Pancreas (tissue), 10 donors: ENCODE measurements at regions not wholly inside any gene's neighbourhood (a gene's known extent, or its start where the extent isn't known, plus 50 kb on each side); places are given as distances from the start of the nearest gene placed in this dataset.
"Not testable (repeated sequence)": the region's sequence is repeated elsewhere in the genome, so short reads cannot be mapped to it uniquely, and the experiment has no call there.

Experiments
- ATAC-seq, 4 donors: fragments of 200-7000 bp; cut with Tn5 transposase; one replicate each; pipeline versions ENCODE4 v1.8.0 to v1.9.1; 2020; ENCODE audit warnings: mild to moderate bottlenecking in 4 of 4, moderate library complexity in 4 of 4
- DNase-seq, 6 donors: peaks; one replicate each; pipeline ENCODE4 v3.0.0-alpha.2; 2020
- FAIRE-seq: peaks from 2 replicates; lab custom pipeline; 2012; peaks lifted over from hg19 to GRCh38; lab: Jason Lieb, UNC
- H3K27ac ChIP-seq, 4 donors: fragments of 200-600 bp; sonication (generic); 1 replicate in 3 of 4; 2 replicates in 1 of 4; pipeline versions ENCODE4 v1.5.0 to v1.8.0; 2020
- H3K27me3 ChIP-seq, 4 donors: fragments of 200-600 bp; one replicate each; pipeline ENCODE4 v1.8.0; 2021
- H3K36me3 ChIP-seq, 3 donors: fragments of 200-600 bp; sonication (generic) in 1 of 3; one replicate each; pipeline versions ENCODE4 v1.5.0 to v1.8.0; 2020 to 2021
- H3K4me1 ChIP-seq, 3 donors: fragments of 200-600 bp; one replicate each; pipeline ENCODE4 v1.8.0; 2021
- H3K4me3 ChIP-seq, 4 donors: fragments of 200-600 bp; sonication (generic) in 2 of 4; one replicate each; pipeline versions ENCODE4 v1.5.0 to v1.8.0; 2020 to 2021
- H3K9me3 ChIP-seq, 4 donors: fragments of 200-600 bp; one replicate each; pipeline ENCODE4 v1.8.0; 2021
- WGBS, 2 donors: extraction: QIAGEN DNeasy Blood & Tissue Kit; methylation state at CpG; one replicate each; pipeline ENCODE4 v1.1.7; 2013; 5-methylcytosine and 5-hydroxymethylcytosine counted together
- intact Hi-C, 3 donors: fragments of 100-400 bp; cut with DNase I; formaldehyde crosslinking; loops; one replicate each; pipeline versions ENCODE4 v1.11.1 to v1.14.2; 2022
- TF ChIP-seq, protein P1 (sequence below), 4 donors: fragments of 200-600 bp; sonication (generic) in 3 of 4; IDR thresholded peaks; one replicate each; pipeline versions ENCODE4 v1.5.0 to v1.8.0; 2021; ENCODE audit warnings: antibody characterized with exemption in 4 of 4
- donor health status: healthy with polysubstance abuse.
- donor health status: DM: no; HTN: no; CAD: no; lungs with moderate emphysema.
- donor health status: DM: no; HTN: no; CAD: no.
- donor health status: control.
- donor health status: control.
- donor health status: Bipolar disorder and iron deficiency.
- donor health status: DM: yes; HTN: yes; CAD: no.
- donor health status: DM: no; HTN: no; CAD: no.
- donor health status: DM: no; HTN: no; CAD: no.
- donor health status: DM: yes; HTN: yes; CAD: no.

DNA sequence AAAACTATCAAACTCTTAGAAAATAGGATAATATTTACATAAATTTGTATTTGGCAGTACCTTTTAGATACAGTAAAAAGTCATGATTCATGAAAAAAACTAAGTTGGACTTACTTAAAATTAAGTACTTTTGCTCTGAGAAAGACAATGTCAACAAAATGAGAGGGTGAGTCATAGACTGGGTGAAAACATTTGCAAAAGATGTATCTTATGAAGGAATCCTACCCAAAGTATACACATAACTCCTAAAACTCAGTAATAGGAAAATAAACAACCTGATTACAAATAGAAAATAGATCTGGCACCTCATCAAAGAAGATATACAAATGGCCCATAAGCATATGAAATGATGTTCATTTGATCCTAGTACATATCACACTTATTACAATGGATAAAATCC is 1154.6 kb downstream of the JRKL start:
- no peak for ATAC-seq
- no peak for FAIRE-seq
- H3K36me3 ChIP-seq = no peaks in the 10 kb centered on the region
- intact Hi-C loops = no loop called here
- H3K27me3 ChIP-seq = no peaks in the 10 kb centered on the region
- no peaks in the 10 kb centered on the region for H3K4me1 ChIP-seq
- H3K9me3 ChIP-seq = no peaks in the 10 kb centered on the region
- TF ChIP-seq, protein P1, sequence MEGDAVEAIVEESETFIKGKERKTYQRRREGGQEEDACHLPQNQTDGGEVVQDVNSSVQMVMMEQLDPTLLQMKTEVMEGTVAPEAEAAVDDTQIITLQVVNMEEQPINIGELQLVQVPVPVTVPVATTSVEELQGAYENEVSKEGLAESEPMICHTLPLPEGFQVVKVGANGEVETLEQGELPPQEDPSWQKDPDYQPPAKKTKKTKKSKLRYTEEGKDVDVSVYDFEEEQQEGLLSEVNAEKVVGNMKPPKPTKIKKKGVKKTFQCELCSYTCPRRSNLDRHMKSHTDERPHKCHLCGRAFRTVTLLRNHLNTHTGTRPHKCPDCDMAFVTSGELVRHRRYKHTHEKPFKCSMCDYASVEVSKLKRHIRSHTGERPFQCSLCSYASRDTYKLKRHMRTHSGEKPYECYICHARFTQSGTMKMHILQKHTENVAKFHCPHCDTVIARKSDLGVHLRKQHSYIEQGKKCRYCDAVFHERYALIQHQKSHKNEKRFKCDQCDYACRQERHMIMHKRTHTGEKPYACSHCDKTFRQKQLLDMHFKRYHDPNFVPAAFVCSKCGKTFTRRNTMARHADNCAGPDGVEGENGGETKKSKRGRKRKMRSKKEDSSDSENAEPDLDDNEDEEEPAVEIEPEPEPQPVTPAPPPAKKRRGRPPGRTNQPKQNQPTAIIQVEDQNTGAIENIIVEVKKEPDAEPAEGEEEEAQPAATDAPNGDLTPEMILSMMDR (IDR thresholded peaks at IDR 0.05) = no peak
- H3K4me3 ChIP-seq = no peak overlapping the region
- DNase-seq = no peak
- H3K27ac ChIP-seq = no peak overlapping the region

DNA sequence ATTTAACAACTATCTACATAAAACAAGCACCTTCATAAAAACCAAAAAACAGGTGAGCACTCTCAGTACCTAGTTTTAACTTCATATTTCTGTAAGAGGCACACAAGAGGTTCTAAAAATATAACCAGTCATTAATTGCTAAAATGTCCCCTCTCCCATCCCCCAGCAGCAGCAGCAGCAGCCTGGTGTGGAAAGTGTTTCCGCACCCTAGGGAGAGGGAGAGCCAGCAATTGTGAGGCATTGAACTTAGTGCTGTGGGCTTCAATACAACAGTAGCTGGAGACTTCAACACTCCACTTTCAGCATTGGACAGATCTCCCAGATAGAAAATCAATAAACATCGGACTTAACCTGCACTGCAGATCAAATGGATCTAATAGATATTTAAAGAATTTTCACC is 1158.5 kb downstream of the JRKL start:
- Histone ChIP-seq H3K27ac (no peak overlapping the region), H3K4me1 (no peaks in the 10 kb centered on the region), H3K36me3 (no peaks in the 10 kb centered on the region), H3K4me3 (no peak overlapping the region), H3K27me3 (no peaks in the 10 kb centered on the region), H3K9me3 (no peaks in the 10 kb centered on the region)
- FAIRE-seq = no peak
- no peak for DNase-seq
- intact Hi-C loops = no loop called here
- 40 to 46% methylated on average over 2 of the region's 2 CpGs for WGBS, 2 donors
- TF ChIP-seq, protein P1 (IDR thresholded peaks at IDR 0.05) = no peak
- no peak for ATAC-seq

DNA sequence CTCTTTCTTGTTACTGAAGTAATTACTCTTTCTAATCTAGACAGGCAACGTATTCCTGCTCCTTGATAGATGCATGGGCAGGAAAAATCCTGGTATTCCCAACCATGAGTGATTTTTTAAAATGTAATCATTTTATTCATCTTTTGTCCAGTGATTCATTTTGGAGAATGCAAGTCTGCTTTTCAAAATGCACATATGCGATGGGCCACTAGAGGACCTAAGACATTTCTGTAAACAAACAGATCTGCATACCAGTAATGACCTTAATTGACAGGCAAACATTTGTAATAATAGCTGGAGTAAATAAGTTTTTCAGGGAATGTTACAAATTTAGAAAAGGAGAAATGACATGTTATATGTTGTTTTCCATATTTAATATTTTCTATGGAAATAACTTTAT is 1167.6 kb downstream of the JRKL start:
- H3K27ac ChIP-seq = no peak overlapping the region
- H3K9me3 ChIP-seq = no peaks in the 10 kb centered on the region
- TF ChIP-seq, protein P1 (IDR thresholded peaks at IDR 0.05) = no peak
- no peaks in the 10 kb centered on the region for H3K27me3 ChIP-seq
- no peaks in the 10 kb centered on the region for H3K36me3 ChIP-seq
- FAIRE-seq (no peak), DNase-seq (no peak), ATAC-seq (no peak)
- H3K4me1 ChIP-seq = no peaks in the 10 kb centered on the region
- no peak overlapping the region for H3K4me3 ChIP-seq
- intact Hi-C loops = no loop called here
- WGBS, 2 donors = 27 to 50% methylated on average over 2 of the region's 2 CpGs

DNA sequence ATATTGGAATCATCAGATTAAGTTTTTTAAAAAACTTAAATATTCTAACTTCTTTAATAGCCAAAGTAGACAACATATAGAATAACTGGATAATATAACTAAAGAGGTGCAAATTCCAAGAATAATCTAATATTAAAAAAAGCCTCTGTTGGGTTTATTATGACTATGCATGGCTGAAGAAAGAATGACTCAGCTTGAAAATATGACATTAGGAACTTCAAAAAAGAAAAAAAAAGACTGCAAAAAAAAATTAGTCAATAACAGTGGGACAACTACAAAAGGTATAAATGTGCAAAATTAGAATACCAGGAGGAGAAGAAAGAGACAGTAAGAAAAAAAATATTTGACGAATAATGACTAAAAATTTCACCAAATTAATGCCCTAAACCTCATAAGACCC is 1178.0 kb downstream of the JRKL start:
- WGBS, 2 donors = 73 to 85% methylated on average over 1 of the region's 1 CpG
- Histone ChIP-seq H3K9me3 (no peaks in the 10 kb centered on the region), H3K27ac (no peak overlapping the region), H3K36me3 (no peaks in the 10 kb centered on the region), H3K27me3 (no peaks in the 10 kb centered on the region), H3K4me1 (no peaks in the 10 kb centered on the region), H3K4me3 (no peak overlapping the region)
- no peak for DNase-seq
- TF ChIP-seq, protein P1 (IDR thresholded peaks at IDR 0.05) = no peak
- intact Hi-C loops = no loop called here
- no peak for ATAC-seq
- FAIRE-seq = no peak

DNA sequence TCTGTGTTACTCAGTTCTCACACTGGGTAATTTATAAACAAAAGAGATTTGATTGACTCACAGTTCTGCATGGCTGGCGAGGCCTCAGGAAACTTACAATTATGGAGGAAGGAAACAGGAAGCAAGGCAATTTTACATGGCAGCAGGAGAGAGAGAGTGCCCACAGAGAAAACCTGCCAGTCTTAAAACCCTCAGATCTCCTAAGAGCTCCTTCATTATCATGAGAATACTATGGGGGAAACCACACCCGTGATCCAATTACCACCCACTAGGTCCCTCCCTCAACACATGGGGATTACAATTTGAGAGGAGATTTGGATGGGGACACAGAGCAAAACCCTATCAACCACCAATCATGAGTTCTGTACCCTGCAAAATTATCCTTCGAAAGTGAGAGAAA is 1180.8 kb downstream of the JRKL start:
- no peak for ATAC-seq
- FAIRE-seq = no peak
- intact Hi-C loops = no loop called here
- 43 to 49% methylated on average over 3 of the region's 3 CpGs for WGBS, 2 donors
- Histone ChIP-seq H3K36me3 (no peaks in the 10 kb centered on the region), H3K27me3 (no peaks in the 10 kb centered on the region), H3K27ac (no peak overlapping the region), H3K4me3 (no peak overlapping the region), H3K9me3 (no peaks in the 10 kb centered on the region), H3K4me1 (no peaks in the 10 kb centered on the region)
- TF ChIP-seq, protein P1 (IDR thresholded peaks at IDR 0.05) = no peak
- DNase-seq = no peak

DNA sequence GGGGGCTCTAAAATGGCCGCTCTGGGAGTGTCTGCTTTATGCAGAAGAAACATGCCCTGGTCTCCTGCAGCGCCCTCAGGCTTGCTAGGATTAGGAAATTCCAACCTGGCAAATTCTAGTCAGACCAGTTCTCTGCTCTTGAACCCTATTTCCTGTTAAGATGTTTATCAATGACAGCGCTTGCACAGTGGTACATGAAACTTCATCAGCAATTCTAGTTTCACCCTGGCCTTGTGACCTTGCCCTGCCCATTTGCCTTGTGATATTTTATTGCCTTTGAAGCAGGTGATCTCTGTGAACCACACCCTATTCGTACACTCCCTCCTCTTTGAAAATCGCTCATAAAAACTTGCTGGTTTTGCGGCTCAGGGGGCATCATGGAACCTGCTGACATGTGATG is 1184.0 kb downstream of the JRKL start:
- H3K27ac ChIP-seq, FAIRE-seq, DNase-seq, H3K4me3 ChIP-seq, ATAC-seq, H3K27me3 ChIP-seq, H3K4me1 ChIP-seq, H3K36me3 ChIP-seq, intact Hi-C loops, H3K9me3 ChIP-seq: not testable (repeated sequence)
- WGBS, 2 donors = 61 to 80% methylated on average over 6 of the region's 6 CpGs
